ENCODE measurements at regions not wholly inside any gene's neighbourhood (a gene's known extent, or its start where the extent isn't known, plus 50 kb on each side); places are given as distances from the start of the nearest gene placed in this dataset.
A peak's percentile ranks its signal among the peaks of the same experiment; 100 is the strongest.

DNA sequence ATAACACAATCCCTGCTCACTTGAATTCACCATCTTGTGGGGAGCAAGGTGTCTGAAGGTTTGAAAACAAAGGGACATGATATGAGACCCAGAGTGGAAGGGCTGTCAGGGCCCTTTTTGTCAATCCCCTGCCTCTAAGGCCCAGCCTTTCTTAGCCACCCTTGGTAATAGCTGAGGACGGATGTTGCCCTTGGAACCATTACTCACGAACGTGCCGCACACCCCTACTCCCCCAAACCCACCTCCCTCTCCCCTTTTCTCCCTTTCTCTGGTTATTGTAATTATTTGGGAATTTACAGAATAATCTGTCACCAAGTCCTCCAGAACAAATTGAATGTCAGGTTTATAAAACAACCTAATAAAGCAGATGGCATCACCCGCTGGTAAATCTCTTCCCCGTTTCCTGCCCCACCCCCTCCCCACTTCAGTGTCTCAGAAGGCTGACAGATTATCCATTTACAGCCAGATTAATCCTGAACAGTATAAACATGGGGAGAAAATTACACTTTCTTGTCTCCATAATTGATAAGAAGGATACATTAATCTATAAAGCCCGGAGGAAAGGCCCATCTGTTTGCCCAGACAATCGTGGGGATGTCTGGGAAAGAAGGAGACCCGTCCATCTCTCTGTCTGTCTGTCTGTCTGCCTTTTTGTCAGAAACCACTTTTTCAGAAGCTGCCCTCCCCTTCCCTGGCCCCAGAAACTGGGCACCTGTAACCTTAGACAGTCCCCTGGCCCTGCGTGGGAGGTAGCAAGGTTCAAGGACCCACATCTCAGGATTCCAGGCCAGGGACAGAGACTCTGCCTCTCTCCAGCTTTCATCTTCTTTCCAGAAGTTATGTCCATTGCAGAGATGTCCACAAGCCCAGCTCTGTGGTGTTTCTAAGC lies 60.6 kb upstream of the CD34 start:
- DNase-seq (ENCODE audit: low read depth): no peak

DNA sequence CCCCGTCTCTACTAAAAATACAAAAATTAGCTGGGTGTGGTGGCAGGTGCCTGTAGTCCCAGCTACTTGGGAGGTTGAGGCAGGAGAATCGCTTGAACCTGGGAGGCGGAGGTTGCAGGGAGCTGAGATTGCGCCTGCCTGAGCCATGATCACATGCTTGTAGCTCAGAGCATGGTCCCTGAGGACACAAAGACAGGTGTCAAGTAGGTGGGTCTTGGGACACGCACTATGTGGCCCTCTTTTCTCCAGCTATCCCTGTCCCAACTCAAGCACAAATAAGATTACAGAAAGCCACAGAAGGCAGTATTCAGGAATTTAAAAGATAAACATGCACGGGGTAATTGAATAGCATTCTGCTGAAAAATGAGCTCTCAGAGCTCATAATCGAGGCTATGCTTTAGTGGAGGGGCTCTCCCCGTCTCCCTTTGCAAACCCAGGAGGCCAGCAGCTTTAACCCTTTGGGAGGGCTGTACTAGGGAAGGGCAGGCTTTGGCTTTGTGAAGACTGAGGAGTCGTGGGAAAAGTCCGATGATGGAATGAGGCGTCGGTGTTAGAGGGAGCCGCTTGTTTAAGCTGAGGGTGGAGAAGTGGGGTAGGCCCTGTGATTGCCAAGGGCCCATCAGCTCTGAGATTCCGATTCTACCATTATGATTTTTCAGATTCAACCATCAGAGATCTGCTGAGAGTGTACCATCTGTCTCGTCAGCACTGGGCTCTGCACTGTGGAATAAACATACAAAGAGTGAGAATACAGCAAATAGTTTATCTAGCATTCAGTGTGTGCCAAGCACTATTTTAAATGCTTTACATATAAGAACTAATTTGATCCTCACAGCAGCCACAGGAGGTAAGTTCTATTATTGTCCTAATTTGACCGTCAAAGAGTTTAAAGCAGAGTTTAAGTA lies 59.7 kb upstream of the CD34 start:
- no peak for DNase-seq (ENCODE audit: low read depth)

DNA sequence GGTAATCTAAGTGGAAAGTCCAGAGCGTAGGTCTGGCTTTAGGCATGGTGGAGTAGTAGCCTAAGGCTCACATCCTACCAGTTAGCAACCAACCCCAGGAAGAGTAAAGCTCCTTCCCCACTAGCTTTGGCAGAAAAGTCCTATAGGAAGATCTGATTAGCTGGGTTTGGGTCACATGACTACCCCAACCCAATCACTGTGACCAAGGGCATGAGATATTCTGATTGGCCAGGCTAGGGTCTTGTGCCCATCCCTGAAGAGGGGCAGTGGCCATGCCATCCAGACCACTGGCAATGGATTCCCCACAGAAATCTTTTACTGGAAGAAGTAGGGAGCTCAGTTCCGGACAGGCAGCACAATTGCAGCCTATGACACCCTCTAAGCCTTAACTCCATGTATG lies 58.6 kb upstream of the CD34 start:
- DNase-seq (ENCODE audit: low read depth): no peak

DNA sequence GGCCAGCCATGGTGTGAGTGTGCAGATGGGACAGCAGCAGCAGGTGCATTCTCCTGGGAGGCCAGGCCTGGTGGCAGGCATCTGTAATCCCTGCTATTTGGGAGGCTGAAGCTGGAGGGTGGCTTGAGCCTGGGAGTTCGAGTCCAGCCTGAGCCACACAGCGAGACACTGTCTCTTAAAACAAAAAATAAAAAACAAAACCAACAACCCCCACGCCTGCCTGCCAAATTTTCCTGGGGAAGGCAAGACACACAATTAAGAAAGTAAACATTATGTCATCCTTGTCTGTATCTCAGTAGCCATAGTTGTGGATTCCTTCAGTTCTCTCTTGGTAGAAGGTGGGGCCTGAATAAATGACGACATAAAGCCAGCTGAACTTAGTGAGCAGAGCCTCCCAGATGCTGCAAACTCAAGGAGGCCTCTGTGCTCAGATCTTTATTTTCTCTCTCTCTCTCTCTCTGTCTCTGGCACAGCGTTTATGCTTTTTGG lies 57.6 kb upstream of the CD34 start:
- no peak for DNase-seq (ENCODE audit: low read depth)

DNA sequence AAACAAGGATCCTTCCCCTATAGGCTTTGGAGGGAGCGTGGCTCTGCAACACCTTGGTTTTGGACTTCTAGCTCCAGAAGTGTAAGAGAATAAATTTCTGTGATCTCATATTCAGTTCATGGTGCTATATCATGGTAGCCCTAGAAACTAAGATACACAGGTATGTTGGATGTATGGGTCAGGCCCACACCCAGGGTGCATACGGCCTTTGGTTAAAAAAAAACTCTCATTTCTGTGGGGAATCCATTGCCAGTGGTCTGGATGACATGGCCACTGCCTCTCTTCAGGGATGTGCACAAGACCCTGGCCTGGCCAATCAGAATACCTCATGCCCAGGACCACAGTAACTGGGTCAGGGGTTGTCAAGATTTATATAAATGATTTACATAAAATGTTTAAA lies 56.8 kb upstream of the CD34 start:
- no peak for DNase-seq (ENCODE audit: low read depth)

DNA sequence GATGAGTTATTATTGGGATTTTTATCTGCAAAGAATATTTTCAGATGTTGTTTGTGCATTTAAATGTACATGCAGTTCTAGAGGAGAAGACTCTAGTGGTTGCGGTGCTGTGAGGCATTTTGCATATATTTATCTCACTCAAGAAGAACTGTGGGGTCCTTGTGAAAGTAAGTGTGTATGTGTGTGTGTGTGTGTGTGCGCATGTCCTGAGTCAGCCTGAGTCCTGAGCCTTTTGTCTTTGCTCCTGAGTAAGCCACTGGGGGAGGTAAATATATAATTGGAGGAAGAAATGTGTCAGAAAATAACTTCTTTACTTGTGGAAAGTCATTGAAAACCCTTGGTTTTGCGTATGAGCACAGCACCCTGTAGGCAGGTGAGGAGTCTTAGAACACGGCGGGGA lies 55.6 kb upstream of the CD34 start:
- no peak for DNase-seq (ENCODE audit: low read depth)

DNA sequence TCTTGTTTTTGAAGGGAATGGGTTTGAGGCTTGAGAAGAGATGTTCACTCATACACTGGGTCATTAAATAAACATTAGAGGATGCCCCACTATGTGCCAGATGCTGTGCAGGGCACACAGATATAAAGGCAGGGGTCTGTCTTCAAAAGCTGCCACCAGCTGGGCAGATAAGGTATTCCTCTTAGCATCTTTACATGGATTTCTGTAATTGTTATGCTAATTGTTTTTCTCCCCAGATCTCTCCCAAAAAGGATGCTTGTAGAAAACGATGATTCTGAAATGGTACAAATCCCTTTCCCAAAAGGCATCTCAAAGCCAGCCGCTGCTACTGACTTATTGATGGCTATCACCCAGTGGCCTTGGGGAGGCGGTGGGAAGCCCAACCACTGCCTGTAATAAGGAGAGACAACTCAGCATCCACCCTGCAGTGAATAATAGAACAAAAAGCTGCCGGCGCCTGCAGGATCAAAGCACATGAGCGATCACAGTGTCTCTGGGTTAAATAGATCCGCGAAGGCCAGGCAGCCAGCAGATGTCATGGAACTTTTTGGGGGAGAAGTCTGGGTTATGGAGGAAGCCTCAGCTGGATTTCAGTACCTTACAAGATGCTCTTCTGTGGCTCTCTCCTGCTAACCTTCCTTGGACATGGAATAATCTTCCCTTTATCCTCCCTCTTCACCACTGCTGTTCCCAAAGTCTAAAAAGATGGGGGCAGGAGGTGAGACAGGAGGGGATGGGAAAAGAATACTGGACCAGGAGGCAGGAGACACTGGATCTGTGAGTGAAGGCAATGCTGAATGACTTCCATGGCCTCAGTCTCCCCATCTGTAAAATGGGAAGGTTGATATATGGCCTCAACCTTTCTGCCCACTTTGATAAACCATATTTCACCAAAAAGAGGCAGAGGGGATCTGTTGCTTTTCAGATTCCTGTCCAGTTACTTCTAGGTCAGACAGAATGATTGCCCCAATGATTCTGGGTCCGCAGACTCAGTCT lies 54.8 kb upstream of the CD34 start:
- DNase-seq (ENCODE audit: low read depth): no peak

DNA sequence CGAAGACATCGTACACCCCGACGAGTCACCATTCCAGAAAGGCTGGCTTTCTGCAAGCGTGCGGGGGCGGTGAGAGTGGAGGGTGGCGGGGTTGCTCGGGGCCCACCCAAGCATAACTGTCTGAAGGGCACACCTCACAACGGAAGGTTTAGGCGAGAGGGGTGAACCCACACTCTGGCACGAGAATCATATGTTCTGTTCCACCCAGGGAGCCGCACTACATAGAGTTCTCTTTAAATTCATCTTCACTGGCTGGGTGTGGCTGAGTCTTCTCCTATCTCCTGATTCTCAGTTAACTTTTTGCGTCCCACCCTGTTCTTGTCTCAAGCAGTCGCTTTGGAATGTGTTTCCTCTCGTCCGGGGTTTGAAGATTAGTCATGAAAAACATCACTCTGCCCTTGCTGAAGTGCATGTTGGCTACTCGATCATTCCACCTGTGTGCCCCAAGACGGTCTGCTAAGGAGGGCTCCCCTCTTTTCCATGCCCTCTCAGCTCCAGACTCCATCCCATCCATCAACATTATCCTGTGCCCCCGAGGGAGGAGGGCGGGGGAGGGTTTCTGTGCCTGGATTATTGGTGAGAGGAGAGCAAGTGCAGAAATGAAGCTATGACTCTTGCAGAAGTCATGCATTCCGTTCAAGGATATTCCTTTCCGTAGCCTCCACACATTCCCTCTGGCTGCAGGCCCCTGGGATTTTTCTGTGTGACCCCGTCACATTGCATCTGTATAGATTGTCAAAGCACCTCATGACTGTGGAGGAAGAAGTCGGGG lies 53.5 kb upstream of the CD34 start:
- DNase-seq (ENCODE audit: low read depth): peak; percentile 33

DNA sequence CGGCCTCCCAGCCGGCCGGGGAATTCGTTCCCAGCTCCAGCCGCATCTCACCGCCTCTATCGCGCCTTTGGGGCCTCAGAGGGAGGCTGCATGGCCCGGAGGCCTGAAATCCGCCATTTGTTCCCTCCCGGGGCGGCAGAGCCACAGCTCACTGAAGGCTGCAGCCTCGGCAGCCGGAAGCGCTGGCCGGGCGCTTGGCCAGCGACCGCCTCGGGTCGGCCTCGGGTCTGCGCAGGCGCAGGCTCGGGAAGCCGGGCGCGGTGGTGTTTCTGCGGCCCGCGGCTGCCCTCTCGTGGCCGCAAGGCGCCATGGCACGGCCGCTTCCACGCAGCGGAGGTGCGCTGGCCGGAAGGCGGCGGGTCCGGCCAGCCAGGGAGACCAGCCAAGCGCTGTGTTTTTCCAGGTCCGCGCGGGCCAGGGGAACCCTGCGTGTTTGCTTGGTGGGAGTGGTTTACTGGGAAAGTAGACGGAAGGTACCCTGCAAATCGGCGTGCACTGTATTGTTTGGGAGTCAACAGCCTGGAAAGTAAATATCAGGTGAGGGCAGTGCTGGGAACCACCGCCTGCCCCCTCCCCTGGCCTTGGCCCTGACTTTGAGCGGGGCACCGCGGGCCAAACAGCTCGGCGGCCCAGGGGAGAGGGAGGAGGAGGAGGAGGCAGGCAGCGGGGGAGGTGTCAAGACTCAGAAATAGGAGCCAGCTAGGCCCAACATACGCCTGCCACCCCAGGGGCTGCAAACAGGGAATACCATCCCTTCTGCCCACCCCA lies 52.7 kb upstream of the CD34 start:
- DNase-seq (ENCODE audit: low read depth): peak; percentile 62

DNA sequence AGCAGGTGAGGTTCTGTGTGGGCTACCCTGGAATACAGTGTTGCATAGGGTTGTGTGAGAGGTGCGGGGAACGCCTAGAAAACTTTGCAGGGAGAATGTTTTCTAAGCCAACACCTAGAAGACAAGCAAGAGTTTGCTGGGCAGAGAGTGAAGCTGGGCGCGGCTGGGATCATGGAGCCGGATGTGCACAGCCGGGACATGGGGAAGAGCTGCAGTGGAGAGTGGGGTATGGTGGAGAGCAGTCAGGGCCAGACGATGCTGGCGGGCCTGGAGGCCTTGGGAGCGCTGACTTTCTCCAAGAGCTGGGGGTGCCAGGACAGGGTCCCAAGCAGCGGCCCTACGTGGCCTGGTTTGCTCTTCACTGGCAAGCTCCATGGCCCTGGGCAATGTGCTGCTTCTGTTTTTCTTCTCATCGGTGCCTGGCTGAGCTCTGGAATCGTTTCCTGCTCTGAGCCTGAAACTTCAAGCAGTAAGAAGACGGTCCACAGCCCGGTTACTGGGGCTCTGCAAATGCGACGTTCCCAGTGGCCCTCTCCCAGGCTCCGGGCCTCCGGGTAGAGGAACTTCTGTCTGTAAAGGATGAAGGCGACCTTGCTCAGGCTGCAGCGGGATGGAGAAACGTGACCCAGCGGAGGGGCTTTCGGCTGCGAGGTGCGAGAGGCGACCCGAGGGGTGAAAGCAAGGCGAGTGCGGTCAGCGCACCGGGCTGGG lies 51.9 kb upstream of the CD34 start:
- no peak for DNase-seq (ENCODE audit: low read depth)

All from HS-27A (cell line).